ENCODE measurements at regions not wholly inside any gene's neighbourhood (a gene's known extent, or its start where the extent isn't known, plus 50 kb on each side); places are given as distances from the start of the nearest gene placed in this dataset.
A peak's percentile ranks its signal among the peaks of the same experiment; 100 is the strongest.
"Not testable (repeated sequence)": the region's sequence is repeated elsewhere in the genome, so short reads cannot be mapped to it uniquely, and the experiment has no call there.

DNA sequence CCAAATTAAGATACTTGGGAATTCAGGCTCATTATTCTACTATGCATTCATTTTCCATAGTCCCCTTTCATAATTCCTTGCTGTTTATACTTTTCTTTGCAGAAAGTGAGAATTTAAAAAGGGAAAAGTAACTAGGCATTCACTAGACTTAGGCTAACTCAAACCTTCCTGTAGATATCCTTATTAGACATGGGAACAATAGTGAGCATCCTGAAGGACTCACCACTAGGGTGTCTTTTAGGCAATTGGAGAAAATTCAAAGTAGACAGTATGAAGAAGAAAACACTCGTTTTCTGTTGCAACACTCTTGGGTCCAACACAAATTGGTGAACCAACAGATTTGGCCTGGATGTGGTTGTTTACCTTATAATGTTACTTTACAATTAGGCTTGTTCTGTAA is 213.2 kb upstream of the GRIN3A start:
- no peak for DNase-seq

DNA sequence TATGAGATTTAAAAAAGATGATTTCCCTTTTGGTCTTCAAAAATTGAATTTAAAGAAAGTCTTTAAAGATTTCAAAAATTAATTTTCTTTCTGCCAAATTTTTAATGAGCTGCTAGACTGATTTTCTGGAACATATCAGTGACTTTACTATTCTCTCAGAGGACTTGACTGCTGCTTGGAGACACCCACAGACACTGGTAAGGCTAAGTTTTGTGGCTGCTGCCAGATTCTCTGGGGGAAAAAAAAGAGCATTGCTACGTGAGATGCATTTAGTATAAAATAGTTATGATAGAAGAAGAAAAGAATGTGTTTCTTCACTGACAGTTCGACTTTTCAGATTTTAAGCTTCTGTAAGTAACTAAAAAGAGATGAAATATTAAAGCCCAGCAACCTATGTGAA is 193.3 kb upstream of the GRIN3A start:
- DNase-seq: no peak

DNA sequence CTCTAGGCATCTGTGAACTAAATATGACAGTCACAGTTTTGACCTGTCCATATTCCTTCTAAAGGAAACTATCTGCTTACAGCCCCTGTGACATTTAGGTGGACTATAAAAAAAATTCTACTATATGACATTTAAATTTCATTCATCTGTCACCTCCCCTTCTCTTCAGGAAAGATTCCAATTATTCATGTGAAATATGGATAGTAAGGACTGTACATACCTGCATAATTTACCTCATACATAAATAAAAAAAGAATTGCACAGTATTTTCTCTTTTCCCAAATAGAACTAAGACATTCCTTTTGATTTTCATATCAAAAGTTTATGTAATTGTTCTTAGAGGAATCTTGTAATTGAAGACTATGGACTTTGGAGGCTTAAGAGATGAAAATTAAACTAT is 192.3 kb upstream of the GRIN3A start:
- no peak for DNase-seq

DNA sequence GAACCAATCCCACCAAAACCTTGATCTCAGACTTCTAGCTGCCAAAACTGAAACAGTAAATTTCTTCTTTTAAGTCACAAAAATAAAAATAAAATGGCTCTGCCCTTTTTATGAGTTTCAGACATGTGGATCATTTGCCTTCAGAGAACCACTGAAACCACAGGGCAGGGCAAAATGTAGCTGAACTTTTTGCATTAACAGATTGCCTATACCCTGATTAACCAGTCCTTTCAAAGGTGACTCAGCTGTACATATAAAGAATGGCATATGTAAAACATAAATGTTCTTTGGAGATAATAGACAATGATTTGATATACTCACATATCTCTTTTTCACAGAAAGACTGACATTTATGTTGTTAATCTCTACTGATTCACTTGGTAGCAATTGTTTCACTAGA is 187.1 kb upstream of the GRIN3A start:
- no peak for DNase-seq

DNA sequence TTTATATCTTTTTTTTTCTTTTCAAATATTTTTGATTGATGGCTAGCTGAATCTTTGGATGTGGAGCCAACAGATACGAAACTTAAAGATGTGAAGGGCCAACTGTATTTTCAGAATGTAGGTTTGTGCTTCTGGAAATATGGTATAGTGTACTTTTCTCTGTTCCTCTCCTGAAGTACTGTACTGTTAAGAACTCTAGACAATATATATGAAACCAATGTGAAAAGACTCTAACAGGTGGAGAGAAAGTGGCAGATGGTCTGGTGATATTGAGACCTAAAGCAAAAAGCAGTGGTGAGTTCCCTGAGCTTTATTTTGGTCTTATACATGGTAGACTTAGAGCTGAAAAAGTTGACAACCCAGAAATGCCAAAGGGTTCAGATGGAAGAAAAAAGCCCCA is 185.0 kb upstream of the GRIN3A start:
- DNase-seq: no peak

DNA sequence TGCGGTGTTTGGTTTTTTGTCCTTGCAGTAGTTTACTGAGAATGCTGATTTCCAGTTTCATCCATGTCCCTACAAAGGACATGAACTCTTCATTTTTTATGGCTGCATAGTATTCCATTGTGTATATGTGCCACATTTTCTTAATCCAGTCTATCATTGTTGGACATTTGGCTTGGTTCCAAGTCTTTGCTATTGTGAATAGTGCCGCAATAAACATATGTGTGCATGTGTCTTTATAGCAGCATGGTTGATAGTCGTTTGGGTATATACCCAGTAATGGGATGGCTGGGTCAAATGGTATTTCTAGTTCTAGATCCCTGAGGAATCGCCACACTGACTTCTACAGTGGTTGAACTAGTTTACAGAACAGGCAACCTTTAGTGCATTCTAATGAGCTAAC is 178.5 kb upstream of the GRIN3A start:
- DNase-seq: not testable (repeated sequence)

DNA sequence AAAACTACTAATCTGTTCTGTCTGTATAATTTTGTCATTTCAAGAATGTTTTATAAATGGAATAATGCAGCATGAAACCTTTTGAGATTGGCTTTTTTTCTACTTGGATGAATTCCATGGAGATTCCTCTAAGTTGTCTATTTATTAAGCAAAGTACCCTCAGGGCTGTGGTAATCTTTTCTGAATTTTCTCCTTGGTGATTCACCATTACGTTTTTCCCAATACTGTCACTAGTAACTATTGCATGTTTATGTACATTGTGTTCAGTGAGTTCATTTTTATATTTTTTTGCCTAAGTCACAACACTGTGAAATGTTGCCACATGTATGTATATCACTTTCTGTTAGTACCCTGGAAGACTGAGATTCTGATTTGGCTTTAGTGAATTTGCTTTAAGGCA is 177.0 kb upstream of the GRIN3A start:
- no peak for DNase-seq

DNA sequence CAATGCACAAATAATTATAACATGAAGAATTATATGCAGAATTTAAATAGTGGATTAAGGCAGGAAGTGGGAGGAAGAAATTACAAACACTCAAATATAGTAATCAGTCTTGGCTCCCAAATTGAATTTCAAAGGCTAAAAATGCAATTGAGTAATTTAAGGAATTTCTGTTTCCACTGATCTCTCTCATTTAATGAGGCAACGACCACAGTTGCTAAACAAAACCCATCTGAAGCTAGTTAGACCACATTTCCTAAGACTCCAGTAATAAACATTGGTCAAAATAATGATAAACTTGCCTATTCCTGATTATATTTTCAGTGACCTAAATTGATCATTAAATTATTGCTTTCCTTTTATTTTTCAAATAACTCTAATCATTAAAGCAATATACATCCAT is 174.3 kb upstream of the GRIN3A start:
- no peak for DNase-seq

DNA sequence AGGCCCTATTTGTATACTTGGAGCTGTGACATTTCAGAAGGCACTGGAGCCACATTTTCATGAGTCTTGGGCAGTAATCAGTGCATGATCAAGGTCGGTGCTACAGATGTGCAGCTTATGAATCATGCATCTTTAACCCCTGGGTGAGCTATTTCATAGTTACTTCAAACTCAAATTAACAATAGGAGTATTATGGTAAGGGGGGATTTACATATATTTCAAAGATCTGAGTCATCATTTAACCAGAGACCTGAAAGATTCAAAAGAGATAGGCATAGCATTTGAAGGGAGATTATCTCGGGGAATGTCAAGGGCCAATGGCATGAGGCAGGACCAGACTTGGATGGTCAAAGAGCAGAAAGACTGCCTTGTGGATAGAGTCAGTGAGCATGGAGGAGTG is 169.0 kb upstream of the GRIN3A start:
- no peak for DNase-seq

DNA sequence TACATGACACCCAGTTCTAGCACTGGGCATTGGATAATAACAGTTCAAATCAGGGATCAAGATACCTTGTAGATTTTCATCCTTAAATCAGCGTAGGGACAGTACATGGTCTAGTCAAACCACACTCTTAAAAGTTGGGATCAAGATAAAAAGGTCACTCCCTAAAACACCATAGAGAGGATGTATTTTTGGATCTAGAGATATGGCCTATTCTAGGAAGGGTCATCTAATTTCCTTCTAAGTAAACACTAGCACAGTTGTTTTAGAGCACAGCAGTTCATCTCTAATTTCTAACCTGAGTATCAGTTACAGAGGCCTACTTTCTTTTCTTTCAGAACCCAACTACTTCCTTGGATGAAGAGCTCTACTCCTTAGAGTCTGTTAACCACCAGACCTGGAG is 166.4 kb upstream of the GRIN3A start:
- DNase-seq: no peak

DNA sequence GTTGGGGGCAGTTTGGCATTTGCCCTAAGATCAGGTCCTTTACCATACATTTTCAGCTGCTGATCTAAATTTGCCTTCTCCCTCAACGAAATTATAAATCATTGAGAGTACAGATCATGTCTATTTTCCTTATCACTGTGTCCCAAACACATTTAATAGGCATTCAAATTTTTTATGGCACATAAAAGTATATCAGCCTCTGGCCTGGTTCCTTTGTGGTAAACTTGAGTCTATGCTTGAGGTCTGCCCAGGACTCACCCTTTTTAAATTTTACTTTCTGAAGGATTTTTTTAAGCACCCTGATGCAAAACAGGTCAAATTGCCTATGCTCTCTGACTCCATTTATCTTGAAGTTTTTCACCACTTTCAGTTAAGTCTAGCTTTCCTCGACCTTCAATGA is 163.6 kb upstream of the GRIN3A start:
- no peak for DNase-seq

DNA sequence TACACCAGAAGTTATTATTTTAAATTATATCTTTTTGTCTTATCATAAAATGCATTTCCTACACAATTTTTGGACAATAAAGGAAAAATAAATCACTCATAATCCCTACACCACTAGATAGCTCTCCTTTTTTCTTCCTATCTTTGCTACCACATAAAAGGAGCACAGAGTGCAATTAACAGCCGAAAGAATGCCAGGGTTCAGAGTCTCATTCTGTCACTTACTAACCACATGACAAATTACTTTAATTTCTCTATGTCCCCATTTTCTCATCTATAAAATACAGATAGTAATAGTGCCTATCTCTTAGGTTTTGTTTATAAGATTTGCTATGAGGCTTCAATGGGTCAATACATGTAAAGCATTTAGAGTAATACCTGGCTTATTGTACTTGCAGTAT is 158.7 kb upstream of the GRIN3A start:
- no peak for DNase-seq

DNA sequence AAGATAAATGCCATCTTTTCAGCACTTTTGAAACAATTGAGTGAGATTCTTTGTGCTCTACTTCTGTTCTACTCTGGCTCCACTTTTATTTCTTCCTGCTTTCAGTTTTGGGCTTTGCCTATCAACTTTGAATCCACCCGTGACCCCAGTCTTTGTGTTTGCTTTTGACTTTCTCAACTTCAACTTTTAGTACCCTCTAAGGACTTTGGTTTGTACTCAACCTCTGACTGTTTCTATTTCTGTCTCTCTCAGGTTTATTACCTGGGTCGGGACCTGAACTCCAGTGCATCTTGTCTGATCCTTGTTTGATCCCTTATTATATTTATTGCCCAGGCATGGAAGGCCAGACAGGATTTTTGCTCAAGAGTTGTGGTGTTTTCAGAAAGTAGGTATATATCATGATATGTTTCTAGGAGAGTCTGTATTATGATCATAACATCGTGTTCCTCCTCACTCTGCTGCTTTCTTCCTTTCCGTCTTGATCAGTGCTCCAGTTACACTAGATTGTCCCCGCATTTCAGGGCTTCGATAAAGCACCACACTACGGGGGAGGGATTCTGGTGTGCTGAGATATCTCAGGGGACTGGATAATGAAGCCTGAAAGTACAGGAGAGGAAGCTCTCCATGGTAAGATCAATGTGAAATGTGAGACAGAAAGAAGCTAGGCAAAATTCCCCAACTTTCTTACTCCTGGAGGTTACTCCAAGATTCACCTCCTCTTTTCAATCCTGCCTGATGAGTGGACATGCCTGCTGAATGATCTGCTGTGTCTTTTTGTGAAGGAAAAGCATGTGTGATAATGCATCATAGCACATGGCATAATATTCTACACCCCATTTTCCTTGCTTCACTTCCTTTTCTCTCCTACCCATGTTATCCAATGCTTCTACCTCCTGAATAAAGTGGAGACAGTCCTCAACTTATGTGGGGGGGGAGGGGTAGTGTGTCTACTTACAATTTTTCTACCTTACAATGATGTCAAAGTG is 155.5 kb upstream of the GRIN3A start:
- peak in 1 of 3 experiments; percentile 20 for DNase-seq

DNA sequence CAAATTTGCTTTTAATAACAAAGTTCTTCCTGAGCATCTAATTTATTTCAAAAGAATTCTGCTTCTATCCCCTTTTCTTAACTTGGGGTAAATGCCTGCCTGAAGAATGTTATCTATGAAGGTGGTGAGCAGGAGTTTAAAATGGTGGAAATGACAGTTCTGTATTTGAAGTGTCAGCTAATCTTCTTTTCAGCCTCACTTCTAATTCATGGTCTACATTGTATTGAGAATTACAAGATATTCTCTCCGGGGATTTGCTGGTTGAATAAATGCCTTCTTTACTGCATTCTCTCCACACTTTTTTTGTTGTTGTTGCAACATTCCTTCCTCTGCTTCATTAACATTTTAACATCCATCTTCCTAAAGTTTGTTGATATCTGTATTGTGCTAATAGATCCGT is 143.1 kb upstream of the GRIN3A start:
- DNase-seq: no peak

DNA sequence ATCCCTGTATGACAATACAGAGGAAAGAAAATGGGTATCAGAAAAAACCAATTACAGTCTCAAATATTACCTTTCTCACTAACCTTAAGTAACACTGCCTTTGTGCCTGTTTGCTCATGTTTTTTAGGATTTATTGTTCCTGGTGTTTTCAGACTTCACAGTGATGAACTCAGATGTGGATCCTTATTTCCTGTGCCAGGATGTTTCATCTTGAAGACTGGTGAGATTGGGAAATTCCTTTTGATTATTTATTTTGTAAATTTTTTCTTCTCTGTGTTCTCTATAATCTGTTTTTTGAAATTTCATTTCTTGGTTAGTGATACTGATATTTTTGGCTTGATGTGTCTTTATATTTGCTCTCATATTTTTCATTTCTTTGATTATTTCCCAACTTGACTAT is 142.4 kb upstream of the GRIN3A start:
- no peak for DNase-seq

DNA sequence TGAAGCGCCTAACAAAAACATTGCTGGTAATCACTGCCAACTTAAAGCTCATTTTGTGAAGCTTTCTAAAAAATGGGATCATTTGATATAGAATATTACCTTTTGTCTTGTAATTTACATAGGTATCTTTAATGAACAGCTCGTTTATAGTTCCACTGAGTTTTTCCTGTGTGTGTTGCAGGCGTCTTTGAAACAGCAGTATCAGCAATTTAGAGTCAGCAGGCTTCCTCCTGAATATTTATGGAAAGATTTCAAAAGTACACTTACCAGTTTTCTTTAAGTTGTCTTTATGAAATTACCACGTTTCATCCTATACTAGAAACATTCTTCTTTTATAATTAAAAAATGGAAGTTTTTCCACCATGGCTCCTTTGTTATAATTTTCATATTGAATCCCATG is 140.3 kb upstream of the GRIN3A start:
- DNase-seq: no peak

DNA sequence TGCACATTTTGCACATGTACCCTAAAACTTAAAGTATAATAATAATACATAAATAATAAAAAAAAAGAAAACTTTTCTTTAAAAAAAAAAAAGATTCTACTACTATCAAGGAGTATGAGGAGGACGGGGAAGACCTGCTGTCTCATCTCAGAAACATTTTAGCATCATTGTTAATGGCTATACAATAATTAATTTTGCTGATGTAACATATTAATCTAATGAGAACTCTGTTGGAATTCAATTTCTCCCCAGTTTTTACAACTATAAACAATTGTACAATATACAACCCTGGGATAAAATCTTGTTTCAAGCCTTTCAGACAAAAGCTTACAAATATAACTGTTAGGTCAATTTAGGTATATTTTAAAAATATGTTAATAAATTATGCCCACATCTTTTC is 139.0 kb upstream of the GRIN3A start:
- DNase-seq: no peak

DNA sequence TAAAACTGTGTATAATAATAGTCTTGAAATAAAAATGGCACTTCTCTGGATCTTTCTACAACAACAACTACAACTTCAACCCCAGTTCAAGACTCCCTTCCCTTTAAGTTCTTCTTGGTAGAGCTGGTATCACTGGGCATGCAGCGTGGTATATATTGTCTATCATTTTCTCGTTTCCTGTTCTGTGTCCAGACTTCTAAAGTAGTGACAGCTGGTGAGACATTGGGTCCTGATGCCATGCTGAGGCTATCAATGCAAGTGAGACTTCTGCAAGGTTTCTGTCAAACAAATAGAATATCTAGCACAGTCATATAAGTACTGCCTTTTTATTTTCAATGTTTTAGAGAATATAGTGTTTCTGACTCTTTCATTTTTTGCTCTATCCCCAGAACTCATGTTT is 123.0 kb upstream of the GRIN3A start:
- no peak for DNase-seq

DNA sequence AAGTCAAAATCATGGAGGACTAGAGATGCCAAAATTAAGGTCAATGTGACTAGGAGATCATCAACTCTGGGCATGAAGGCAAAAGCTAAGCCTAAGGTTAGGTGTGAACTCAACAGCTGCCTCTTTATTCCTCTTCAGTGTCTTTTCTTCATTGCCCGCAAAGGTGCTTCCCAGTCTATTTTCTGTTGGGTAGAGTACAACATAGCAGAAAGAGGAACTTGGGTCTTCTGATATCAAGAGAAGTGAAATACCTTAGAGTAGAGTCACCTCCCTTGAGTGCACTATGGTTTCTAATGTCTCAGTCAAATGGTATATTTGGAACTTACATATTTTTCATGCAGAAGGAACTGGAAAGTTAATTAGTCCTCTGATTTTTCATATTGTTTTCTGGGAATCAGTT is 122.5 kb upstream of the GRIN3A start:
- DNase-seq: no peak

DNA sequence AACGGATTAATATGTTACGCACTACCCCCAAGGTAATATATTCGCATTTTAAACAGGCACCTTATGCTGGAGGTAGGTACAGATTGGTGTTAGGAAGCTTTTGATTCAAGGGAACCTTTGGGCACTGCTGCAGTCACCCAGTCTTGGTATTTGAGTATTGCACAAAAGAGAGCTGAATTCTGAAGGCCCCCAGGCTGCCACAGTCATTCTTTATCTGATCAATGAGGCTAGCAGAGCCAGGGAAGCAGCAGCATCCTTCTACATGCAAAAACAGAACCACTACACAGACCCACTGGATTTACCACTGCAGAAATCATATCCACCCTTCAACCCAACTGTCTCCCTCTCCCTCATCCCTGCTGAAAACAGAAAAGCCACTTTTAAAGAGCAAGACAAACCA is 121.2 kb upstream of the GRIN3A start:
- DNase-seq: no peak

DNA sequence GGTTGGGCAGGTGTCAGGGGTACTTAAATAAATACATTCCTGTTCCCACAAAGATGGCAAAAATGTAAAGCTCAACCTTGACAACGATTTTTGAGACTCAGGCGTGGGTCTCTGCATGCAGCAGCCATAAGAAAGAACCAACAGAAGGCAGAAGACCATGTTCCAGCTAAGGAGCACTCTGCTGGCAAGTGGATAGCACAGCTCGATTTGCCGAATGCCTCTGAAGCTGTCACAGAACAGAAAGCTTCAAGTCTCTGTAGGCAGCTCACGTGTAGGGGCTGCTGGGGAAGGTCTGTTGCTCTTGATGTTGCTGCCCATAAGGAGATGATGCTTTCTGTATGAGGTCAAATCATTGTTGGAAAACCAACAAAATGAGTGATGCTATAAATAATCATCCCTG is 119.6 kb upstream of the GRIN3A start:
- no peak for DNase-seq

DNA sequence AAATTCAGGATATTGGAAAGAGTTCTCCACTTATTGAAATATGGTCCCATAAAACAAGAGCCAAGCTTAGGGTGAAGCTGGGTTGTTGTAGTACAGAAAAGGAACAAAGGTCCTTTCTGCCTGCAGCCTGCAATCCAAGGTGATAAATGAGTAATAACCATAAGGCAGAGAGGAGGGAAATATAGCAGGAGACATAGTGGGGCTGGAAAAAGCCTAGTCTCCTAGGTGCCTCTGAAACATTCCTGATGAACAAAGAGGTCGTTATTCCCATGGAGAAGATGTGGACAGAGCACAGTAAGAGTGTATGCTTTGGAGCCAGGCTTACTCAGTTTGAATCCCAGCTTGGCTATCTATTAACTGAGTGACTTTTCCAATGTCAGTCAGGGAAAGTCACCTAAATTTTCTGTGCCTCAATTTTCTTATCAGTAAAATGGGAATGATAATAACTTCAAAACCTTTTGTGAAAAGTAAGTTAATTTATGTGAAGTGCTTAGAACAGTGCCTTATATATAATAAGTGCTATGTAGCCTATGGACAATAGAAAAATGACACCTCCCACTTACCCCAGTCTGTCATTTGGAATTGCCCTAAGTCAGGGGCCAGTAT is 110.8 kb upstream of the GRIN3A start:
- DNase-seq: no peak

DNA sequence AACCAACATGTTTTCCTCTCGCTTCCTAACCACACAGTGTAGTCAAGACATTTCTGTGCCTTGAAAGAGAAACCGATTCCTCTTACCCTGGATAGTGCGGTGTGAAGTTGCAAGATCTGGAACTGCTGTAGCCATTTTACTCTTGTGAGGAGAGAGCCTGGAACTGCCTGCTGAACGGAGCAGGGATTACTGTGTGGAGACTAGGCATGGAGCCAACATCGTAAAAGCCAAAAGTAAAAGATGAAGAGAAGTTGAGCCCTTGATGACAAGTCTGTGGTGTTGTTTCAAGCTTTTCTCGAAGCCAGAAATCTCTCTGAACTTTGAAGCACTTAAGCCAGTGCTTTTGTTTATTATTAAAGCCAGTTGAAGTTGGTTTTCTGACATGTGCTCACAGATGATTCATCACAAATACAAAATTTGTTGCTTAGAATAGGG is 110.1 kb upstream of the GRIN3A start:
- no peak for DNase-seq

DNA sequence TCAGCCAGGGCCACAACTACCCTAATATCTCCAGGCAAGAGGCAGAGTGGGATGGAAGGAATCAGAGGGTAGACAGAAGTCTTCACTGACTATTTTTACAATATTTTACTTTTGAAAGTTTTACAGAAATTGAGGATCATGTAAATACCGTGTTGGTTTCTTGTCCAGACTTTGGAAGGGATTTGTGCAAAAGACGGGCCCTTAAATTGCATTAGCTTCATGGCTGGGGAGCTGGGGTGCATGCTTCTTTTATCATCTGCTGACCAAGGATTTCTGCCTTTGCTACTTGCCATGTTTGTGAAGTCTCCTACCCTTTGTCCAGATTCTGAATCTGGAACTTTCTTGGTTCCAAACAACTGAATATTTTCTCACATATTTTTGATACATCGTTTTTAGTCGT is 107.7 kb upstream of the GRIN3A start:
- no peak for DNase-seq
